HG03103 (cell line): ENCODE measurements at regions not wholly inside any gene's neighbourhood (a gene's known extent, or its start where the extent isn't known, plus 50 kb on each side); places are given as distances from the start of the nearest gene placed in this dataset.

ENCODE experiments used
- ATAC-seq: cut with Tn5 transposase; IDR thresholded peaks from one replicate; pipeline ENCODE4 v1.9.1; 2021; ENCODE audit warnings: low read depth; ENCODE audit not compliant: unreplicated experiment

DNA sequence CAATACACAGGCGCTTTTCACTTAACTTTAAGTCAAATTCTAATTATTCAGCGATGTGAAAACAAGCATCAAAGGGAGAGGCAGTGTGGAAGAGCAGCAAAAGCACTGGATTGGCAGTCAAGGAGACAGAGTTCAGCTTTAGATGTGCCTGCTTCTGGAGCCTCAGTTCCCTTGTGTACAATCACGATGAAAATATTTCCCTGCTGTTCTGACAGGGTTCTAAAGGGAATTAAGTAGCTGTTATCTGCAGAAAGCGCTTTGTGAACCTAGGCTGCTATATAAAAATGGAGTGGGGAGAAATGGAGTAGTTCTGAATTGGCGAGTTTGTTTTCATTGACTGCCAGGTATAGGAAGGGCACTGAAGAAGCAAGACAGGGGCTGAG, 237.8 kb upstream of the SP8 start:
- no peak for ATAC-seq

DNA sequence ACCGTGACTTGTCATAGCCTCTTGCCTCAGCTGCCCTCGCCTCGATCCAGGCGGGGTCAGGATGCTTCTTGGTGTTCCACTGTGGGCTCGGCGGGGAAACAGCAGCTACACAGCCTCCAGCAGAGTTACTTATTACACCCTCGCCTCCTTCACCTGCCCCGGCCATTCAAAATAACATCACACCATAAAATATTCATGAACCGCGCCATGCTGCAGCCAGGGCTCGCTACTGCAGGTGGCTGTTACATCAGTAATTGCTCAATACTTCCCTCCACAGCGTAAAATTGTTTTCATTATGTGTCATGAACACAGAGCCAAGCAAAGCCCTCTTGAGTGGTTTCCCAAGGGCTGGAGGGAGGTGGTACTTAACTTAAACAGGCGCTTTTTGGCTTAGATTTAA, 241.5 kb upstream of the SP8 start:
- no peak for ATAC-seq

- ATAC-seq = no peak
Measured at GRCh38 chr7:21028599-21028998, 241.9 kb upstream of the SP8 start.

DNA sequence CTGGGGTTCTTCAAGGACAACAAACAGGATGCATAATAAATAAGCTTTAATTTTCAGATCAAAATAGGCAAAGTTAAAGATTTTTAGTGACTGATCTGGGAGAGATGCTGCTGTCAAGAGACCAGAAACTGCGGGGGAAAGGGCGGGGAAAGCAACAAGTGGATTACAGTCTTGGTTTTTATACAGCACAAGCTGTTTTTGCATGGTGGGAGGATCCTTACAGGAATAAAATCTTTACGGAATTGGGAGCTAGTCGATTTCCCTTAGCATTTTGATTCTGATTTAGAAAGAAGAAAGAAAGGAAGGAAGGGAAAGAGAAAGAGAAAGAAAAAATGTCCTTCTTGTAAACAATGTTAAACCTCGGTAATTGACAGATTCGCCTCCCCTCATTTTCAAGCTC, 242.3 kb upstream of the SP8 start:
- ATAC-seq = no peak

- no peak for ATAC-seq
Measured at GRCh38 chr7:21030237-21030871, 243.7 kb upstream of the SP8 start.

GRCh38 chr7:21041252-21041651, 254.6 kb upstream of the SP8 start:
- ATAC-seq = no peak

- ATAC-seq = no peak
Measured at GRCh38 chr7:21041666-21042065, 255.0 kb upstream of the SP8 start.

- ATAC-seq = no peak
Measured at GRCh38 chr7:21044384-21044783, 257.7 kb upstream of the SP8 start.

DNA sequence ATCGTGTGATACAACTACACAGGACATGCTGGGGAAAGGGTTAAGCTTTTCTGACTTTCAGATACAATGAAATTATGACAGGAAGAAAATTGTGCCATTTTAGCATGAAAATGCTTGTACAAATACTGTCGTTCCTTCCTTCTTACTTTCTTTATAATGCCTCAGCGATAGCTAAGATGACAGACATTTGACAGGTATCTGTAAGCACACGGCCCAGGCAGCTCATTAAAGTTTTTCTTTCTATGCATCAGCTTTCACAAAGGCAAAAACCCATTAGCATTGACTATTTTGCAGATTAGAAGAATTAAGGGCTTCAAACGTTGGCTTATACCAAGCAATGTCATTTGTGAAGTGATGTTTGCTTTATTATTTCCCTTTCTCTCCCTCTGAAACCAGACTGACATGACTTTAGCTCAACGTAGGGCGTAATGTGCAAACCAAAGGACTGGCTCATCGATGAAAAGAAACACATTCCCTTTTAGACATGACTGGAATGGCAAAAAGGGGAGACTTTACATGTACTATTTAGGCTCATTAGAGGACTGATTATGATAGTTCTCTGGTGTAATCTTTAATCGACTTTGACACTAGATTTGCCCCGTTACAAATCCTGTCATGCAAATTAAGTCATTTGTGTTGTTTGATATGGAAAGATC, 258.4 kb upstream of the SP8 start:
- no peak for ATAC-seq

DNA sequence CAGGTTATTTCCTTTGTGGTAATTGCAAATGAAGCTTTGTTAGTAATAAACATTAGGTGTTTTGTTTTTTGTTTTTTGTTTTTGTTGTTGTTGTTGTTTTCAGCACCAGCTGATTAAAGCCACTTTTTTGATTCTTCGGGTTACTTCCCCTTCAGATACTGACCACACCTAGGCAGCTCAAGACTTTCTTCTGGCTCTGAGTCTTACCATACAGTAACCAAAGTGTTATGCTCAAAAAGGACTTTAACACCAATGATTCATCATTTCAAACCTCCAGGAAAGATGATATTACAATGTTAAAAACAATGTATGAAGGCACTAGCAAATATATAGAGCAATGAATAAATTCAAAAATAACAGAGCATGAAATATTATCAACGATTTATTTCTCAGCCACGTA, 265.2 kb upstream of the SP8 start:
- no peak for ATAC-seq

DNA sequence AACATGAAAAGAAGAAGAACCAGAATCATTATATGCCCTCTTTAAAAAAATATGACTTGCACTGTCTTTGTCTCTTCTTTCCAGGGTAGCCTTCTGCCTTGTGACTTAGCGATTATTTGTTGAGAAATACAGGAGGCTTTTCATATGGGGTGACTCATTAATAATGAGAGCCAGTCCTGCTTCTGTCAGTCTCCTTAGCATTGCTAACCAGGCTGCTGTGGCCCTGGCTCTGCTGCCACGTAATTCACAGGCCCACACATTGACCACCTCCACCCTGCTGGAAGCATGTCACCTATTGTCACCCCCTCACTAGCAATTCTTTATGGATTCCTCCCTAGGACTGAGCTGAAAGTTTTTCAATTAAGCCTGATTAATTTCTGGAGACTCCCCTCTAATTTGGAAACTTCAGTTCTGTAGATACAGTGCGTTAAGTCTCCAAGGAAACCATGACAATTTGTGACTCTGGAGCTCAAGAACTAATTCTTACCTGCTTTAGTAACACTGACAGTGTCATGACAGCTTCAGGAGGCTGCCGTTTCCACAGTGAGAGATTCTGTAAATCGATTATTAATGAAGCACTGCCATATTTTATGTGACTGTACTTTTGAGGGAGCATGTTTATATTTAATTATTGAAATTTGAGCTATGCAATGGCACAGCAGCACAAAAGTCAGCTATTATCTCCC, 267.9 kb upstream of the SP8 start:
- ATAC-seq = no peak

GRCh38 chr7:21059069-21059468, 272.4 kb upstream of the SP8 start:
- ATAC-seq = no peak

DNA sequence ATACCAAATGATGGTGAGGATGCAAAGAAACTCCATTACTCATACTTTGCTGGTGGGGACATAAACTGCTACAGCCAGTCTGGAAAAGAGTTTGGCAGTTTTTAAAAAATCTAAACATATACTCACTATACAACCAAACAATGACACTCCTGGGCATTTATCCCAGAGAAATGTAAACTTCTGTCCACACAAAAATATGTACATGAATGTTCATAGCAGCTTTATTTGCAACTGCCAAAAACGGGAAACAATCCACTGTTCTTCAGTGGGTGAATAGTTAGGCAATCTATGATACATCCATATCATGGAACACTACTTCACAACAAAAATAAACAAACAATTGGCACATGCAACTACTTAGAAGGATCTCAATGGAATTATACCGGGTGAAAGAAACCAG, 276.4 kb upstream of the SP8 start:
- no peak for ATAC-seq

DNA sequence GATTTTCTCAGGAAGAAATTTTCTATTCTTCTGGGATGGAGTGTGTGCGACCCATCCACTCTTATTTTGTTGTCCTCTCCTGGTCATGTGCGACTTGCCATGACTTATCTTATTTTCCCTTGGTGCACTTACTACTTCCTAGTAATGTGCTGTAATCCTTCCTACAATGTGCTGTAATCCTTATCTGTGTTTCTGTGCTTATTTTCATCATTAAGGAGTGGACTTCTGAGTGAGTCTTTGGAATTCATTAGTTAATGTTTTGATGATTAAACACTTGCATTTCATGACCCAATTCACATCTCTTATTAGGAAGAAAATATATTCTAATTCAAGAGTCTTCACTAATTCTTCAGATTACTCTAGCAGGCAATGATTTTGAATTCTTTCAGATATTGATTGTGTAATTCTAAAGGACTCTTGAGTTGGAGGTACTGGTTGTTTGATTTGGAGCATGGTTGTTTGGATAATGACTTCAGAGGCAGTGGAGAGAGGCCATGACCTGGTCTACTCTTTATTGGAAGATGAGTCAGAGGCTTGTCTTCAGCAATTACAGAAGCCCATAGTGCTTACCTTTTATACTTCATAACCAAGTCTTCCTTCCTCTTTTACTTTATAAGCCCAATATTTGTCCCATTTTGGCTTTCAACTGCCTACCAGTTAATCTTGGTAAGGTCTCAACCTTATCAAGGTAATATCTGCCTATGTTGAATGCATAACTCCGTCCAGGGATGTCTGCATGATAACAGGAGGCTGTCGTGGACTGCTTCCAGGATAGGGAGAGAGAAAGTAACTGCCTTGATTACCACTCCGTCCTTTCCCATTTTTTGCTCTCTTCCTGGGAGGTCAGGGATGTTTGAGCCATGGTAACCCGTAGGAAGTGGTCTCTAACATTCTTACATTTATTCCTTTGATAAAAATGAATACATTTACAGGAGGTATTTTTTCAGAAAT, 278.3 kb upstream of the SP8 start:
- no peak for ATAC-seq

DNA sequence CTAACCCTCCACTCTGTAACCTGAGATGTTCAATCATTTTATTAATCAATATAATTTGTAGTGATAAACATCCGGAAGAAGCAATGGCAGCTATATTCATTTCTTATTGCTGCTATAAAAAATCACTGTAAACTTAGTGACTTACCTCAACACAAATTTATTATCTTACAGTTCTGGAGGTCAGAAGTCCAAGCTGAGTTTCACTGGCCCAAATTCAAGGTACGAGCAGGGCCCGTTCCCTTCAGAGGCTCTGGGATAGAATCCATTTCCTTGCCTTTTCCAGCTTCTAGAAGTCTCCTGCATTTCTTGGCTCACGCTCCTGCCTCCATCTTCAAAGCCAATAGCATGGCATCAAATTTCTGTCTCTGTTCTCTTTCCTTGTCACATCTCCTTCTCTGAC, 279.5 kb upstream of the SP8 start:
- no peak for ATAC-seq

GRCh38 chr7:21067216-21067615, 280.5 kb upstream of the SP8 start:
- ATAC-seq = no peak

- no peak for ATAC-seq
Measured at GRCh38 chr7:21070571-21071090, 283.9 kb upstream of the SP8 start.

DNA sequence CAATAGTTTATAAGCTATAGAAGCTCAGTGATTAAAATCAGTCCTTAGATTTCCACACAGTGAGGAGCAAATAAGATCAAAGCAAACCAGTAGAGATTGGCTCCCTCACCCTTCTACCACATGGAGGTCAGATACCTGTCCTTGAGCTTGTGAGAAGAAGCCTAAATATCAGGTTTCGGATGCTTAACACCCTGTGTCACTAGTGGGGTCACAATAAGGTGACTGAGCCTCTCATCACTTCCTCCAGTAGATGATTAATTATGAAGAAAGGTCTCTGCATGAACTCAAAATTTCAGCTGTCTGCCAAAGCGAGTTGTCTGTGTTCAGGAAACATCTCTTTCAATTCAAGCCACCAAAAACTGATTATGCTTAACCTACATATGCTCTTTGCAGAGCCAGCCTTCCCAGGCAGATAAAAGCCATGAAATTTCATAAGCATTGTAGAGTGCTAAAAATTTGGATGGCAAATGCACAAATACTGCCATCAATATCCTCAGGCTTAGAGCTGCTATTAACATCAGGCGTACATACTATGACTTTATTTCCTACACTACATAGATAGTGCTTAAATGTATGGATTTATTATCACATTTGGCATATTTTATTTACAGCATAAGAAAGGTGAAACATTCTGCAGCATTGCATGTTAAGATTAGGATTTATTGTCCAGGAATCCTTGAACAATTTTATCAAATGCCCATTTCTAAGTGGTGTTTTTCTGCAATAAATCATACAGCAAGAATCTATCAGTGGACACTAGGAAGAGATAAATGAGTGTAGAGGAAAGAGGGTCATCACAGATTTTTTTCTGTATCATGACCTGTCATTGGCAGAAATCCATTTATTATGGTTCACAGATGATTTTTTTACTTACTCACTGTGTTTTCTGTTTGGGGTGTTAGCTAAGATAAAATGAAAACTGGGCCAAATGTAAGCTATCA, 285.1 kb upstream of the SP8 start:
- no peak for ATAC-seq

DNA sequence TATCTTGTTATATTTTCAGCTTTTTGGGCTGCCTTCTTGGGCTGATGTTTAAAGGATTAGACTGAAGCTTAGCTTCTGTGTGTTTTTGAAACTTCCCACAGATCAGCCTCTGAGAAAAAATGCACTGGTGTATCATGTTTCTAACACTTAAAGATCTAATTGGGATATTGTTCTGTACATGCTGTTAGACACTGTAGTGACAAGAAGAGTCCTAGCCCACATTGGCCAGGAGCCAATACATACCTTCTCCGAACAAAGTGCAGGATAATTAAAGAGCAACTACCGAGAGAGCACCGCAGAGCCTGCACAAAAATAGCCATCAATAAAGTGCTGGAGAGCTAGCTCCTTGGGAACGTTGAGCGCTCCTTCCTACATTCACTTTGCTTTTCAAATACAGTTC, 289.4 kb upstream of the SP8 start:
- ATAC-seq = no peak

- ATAC-seq = no peak
Measured at GRCh38 chr7:21076574-21076973, 289.9 kb upstream of the SP8 start.
